HG03378 (cell line): ENCODE measurements at regions not wholly inside any gene's neighbourhood (a gene's known extent, or its start where the extent isn't known, plus 50 kb on each side); places are given as distances from the start of the nearest gene placed in this dataset.
"Not testable (repeated sequence)": the region's sequence is repeated elsewhere in the genome, so short reads cannot be mapped to it uniquely, and the experiment has no call there.

ENCODE experiments used
- ATAC-seq: cut with Tn5 transposase; IDR thresholded peaks from one replicate; pipeline ENCODE4 v1.9.1; 2021; ENCODE audit warnings: mild to moderate bottlenecking, moderate library complexity; ENCODE audit not compliant: unreplicated experiment

DNA sequence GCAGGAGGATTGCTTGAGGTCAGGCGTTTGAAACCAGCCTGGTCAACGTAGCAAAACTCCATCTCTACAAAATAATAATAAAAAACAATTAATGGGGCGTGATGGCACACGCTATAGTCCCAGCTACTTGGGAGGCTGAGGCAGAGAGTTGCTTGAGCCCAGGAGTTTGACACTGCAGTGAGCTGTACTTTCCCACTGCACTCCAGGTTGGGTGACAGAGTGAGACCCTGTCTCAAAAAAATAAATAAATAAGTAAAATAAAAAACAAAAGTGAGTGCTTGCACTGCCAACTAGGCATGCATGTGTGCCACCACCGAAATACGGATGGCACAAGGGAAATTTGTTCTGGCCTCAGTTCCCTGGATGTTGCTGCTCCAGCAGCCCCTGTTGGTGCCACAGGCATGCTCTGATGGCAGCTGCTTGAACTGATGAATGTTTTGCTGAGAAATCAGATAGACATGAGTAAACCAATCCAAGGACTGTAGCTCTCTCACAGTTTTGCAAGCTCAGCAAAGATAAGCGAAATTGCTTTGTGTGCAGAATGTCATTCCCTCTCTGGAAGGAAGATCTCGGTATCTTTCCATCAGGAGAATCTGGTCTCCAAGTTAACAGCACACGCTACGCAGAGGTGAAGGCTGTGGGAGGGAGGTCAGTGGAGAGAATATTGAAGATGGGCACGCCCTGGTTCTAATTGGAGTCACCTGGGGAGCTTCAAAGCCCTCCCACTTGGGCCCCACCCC lies 188.0 kb upstream of the SLC24A3 start:
- ATAC-seq: no peak

DNA sequence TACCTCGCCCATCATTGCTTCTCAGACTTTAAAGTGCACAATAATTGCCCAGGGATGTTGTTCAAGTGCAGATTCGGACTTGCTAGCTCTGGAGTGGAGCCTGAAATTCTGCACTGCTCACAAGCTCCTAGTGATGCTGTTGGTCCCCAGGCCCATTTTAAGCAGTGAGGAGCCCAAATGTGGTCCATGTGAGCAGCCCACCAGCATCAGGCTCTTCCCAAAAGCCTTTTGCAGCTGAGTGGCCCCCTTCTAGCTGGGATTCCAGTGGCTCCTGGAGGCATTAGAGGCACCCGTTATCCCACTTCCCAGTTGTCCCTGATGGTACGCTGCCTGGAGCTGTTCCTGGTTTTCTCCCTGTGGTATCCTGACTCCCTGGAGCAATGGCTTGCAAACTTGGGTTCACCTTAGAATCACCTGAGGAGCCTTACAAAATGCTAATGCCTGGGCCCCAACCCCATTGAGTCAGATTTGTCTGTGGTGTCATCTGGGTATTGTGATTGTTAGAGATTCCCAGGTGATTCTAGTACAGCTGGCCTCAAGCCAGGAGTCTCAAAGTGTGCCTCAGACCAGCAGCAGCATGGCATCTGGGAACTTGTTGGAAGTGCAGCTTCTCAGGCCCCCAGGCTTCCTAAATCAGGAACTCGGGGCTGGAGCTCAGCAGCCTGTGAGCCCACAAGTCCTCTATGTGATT lies 186.9 kb upstream of the SLC24A3 start:
- ATAC-seq: peak; percentile 3

DNA sequence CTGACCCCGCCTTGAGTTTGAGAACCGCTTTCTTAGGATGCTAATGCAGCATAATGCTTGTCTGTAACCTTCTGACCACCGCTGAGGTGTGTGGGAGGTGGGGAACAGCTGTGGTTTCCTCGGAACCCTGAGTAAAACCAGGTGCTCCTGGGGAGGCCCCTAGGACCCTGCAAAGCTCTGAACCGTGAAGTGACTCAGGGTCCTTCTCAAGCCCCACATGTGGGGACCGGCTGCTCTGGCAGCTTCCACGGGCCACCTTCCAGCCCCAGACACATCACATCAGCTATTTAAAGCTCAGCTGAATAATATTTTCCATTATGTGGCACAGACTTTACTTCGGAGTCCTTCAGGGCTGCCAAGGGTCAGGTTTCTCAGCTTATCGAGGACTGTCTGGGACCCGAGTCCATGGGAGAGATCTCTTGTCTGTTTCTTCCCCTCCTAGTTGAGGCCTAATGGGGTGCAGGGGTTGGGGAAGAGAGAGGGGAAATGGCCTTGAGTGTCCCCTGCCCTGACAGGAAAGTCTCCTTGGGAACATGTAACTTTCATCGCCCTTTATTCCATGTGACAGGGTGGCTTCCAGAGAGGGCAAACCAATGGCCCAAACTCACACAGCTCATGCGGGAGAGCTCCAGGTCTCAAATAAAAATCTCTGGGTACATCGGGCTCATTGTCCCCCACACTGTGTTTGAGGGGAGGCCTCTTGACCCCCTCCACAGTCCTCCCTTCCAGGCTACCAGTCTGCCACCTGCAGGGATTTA lies 186.1 kb upstream of the SLC24A3 start:
- ATAC-seq: peak; percentile 82

DNA sequence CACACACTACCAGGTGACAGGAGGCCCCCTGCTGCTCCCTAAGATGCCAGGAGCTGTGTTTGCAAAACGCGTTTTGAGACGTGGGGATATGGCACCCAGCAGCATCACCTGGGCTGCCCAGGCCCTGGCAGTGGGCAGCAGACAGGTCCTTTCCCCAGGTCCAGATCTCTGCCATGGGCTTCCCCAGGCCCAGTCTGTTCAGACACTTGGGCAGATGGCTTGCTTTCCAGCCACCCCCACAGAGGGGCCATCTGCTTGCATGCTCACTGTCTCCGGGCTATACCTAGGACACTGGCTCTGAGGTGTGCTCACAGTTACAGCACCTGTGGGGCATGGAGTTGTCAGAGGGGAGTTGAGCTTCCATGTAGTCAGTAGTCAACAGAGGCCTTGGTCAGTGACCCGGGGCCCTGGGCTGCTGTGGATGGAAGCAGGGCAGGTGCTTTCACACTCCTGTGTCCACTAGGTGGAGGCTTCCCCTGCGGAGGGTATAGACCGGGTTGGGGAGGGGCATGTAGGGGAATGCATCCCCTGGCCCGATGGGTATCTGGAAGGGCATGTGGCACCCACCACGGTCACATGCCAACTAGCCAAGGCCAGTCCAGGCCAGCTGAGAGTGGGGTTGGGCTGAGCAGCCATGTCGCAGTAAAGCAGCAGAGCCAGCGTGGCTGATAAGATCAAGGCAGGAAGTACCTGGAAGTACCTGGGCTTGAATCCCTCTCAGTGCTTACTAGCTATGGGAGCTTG lies 185.4 kb upstream of the SLC24A3 start:
- no peak for ATAC-seq

DNA sequence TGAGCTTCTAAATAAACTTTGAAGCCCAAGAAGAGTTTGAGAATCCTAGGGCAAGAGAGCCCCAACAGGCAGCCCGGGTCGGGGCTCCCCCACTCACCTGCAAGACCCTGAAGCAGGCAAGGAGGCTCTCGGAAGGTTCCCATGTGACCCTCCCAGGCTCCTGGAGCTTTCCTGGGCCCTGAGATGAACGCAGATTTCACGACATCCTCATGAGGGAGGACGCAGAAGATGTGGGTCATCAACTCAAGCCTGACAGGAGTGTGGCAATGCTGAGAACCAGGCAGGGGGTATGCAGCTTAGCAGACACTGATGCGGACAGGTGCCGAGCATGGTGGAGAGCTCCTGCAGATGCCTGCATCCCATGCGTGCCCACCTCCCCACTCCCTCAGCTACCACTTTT lies 184.5 kb upstream of the SLC24A3 start:
- ATAC-seq: no peak

DNA sequence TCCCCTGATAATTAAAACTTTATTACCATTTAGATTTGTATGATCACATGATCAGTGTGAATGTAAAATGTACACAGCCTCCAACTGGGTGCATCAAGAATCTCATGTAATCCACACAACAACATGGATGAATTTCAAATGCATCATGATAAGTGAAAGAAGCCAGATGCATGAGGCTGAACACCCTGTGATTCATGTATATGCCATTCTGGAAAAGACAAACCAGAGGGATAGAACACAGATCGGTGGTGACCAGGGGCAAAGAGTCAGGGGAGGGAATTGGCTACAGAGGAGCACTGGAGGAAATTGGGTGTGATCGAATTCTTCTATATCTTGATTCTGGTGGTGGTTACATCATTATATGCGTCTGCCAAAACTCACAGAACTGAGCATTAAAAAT lies 170.7 kb upstream of the SLC24A3 start:
- no peak for ATAC-seq

DNA sequence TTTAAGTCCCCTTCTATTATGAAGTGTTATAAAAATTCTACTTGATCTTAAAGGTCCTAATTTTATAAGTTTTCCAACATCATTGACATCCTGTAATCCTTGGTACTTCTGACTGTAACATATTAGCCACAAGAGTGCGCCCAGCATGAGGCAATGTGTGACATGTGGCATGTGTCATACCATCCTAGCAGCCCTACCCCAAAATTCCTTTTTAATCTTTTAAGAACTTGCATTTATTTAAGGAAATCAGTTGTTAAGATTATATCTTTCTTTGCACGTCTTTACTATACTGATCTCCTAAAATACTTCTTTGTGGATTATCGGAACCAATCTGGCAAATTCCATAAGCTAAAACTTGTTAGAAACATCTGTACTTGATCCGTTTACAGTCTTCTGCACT lies 167.1 kb upstream of the SLC24A3 start:
- no peak for ATAC-seq

DNA sequence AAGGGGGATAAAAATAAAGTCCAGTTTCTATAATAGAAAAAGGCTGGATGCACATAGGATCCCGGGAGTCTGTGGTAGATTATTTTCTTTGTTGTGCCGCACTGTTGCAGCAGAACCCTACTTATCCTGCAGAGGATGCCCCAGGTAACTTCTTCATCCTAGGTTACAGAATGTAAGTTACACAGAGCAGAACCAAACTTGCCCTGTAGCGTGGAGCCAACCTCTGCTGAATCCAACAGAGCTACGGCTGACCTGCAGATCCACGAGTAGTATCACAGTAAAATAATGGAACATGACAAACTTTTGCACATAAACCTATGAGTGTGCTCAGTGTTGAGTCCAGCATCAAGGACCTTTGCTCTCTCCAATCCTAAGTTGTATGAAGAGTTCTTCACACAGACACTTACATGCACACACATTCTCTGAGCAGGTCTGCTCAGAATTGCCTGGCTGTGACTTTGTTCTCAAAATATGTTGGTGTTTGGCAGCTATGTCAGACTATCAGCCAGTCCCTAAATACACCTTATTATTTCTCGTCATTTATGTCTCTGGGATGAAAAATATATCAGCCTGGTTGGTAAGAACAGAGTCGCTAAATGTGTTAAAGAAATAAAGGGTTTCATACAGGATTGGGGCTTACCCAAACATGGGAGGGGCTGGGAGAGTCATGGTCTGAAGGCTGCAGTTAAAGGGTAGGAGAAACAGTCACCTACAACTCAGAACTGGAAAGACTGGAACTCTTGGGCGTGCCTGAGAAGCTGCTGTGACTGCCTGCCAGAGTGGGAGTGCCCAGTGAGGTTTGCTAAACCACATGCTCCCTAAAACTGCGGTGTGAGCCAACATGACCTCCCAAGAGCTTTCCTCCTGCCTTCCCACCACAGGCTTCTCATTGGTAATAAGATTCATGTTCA lies 165.1 kb upstream of the SLC24A3 start:
- no peak for ATAC-seq

DNA sequence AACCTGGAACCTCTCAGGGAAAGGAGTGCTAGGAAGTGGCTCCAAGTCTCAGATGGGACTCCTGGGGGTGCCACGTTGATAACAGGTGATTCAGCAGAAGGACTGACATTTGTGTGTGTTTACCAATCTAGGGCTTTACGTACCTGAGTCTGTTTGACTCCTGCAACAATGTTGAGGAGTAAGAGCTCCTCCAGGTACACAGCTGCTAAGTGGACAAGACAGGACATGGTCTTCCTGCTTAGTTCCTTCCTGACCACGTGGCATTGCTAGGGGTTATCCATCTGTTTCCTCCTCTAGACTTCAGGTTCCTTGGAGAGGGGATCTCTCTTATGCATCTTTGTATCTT lies 164.5 kb upstream of the SLC24A3 start:
- no peak for ATAC-seq

DNA sequence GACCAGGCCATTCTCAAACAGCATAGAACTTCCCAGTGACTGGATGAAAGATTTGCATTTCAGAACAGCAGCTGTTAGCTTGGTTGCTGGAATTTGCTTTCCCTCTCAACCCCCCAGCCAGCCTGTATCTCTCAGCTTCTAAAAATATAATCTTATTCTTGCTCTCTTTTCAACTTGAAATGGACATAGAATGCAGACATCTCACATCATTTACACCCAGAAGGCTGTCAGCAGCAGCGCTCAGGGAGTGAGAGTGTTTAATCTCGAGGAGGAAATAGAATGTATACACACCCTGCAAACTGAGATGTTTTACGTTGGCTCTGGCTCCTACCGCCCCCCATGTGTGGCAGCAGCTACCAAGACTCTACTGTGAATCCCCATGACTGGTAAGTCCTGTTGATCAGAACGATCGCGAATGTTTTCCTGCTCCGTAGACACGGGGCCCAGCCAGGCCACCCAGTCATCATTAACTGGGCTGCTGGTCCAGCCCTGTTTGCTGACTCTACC lies 163.4 kb upstream of the SLC24A3 start:
- ATAC-seq: no peak

DNA sequence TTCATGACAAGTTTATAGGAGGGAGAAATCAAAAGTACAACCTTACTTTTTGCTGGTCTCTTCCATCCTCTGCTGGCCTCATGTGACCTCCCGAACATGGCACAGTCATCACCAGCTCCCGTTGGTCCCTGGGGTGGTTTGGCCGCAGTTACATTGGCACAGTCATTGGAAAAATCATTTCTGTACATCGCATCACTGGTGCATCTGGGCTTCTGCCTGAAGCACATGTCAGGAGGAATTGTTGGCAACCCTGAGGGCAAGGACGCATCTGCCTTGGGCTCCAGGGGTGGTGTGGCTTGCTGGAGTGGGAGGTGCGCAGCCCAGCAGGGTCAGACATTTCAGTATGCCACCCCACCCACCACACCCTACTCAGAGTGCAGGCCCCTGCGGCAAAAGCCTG lies 162.9 kb upstream of the SLC24A3 start:
- no peak for ATAC-seq

DNA sequence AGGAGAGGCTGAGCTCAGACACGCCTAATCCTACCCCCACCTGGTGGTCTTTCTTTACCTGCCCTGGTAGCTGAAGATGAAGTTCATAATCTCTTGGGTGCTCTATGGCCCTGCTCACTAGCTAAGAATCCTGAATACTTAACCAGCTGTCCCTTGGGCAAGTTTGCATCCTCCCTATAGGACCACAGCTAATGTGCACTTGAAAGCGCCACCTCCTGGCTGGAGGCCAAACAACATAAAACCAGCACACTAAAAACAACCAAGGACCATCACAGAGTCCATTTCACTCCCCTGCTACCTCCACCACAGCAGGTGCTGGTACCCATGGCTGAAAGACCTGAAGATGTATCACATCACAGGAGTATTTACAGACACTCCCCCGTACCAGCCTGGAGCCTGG lies 155.5 kb upstream of the SLC24A3 start:
- no peak for ATAC-seq

DNA sequence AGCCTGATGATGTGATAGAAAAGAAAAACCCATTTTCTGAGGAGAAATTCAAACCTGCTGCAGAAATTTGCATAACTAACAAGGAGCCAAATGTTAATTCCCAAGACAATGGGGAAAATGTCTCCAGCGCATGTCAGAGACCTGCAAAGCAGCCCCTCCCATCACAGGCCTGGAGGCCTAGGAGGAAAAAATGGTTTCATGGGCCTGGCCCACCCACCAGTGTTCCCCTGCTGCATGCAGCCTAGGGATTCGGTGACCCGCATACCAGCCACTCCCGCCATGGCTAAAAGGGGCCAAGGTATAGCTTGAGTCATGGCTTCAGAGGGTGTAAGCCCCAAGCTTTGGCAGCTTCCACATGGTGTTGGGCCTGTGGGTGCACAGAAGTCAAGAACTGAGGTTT lies 147.7 kb upstream of the SLC24A3 start:
- ATAC-seq: not testable (repeated sequence)

DNA sequence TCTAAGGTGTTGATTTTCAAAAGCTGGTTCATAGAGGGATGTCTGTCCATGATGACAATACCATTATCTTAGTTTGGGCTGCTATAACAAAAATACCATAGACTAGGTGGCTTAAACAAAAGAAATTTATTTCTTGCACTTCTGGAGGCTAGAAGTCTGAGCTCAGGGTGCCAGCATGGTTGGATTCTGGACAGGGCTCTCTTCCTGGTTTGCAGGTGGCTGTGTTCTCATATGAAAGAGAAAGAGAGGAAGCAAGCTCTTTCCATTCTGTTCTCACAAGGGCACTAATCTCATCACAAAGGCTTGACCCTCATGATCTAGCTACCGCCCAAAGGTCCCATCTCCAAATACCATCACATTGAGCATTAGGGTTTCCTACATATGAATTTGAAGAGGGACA lies 144.5 kb upstream of the SLC24A3 start:
- no peak for ATAC-seq

DNA sequence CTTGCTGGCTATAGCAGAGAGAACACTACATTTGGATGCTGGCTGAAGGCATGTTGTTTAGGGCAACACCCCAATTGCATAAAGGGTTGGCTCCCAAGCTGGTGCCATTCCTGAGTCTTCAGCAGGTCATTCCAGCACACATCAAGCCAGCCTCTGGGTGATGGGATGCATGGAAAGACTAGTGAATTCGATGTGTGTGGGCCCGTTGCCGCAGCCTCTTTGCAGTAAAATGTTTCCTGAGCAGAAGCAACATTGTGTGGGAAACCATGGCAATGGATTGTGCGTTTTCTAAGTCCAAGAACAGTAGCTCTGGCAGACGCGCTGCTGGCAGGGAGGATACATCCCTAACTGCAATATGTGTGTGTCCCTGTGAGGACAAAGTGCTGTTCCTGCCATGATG lies 142.4 kb upstream of the SLC24A3 start:
- ATAC-seq: no peak

DNA sequence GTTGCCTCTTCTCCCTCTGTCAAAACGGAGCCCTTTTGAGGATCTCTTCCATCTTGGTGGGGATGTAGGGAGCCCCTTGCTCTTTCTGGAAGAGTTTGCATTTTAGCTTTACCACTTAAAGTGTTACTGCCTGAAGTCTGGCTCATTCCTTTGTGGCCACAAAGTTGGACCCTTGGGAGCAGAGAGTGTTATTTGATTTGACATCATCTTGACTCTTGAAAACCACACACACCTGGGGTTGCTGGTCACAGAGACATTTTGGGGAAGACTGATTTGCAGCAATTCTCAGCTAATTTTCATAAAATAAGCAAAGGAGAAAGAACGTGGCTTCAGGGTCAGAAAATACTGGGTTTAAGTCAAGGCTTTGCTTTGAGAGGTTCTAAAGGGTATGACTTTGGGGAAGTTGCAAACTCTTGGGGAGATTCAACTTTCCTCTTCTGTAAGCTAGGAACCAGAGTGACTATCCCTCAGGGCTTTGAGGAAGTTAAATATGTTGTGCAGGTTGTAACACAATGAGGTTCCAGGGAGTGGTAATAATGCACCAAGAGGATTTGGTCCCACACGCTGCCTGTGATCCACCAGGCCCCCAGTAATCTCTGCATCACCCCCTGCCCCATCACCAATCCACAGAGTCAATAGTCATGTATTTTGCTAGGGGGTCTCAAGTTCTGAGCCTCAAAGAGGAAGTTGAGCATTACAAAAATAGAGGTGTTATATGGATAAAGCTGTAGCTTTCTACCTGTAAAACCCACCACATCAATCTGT lies 141.6 kb upstream of the SLC24A3 start:
- ATAC-seq: peak; percentile 36

DNA sequence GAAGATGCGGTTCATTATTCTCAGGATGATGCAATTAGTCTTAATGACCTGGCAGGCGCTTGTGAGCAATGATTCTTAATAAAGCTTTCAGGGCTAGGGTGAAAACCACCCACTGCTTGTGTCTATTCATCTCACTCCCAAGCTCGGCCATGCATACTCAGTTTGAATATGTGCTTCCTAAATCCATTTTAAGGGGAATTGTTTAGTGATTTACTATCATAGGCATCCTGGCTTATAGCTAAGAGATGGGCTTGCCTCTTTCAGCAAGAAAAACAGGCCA lies 141.1 kb upstream of the SLC24A3 start:
- peak; percentile 48 for ATAC-seq

DNA sequence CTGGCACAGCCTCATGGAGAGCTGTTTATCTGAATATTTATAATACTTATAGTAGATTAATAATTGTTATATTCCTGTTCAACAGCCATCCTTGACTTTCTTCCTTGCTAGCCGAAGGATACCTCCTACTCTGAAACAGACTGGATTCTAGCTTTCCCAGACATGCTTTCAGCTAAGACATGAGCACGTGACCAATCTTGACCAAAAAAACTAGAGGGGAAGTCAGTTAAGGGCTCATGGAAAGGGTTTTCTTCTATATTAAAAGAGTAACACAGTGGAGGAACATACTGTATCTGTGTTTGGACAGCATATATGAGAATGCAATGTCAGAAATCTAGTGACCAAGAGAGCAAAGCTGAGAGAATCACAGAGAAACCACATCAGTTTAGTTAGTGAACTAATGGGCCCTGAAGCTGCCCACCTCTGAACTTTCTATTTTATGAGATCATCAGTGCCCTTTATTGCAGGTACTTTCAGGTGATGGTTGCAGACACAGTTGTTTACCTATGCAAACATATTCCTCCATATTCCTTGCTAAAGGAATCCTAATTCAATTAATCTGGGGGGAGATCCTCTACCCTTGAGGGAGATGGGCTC lies 140.4 kb upstream of the SLC24A3 start:
- ATAC-seq: no peak

DNA sequence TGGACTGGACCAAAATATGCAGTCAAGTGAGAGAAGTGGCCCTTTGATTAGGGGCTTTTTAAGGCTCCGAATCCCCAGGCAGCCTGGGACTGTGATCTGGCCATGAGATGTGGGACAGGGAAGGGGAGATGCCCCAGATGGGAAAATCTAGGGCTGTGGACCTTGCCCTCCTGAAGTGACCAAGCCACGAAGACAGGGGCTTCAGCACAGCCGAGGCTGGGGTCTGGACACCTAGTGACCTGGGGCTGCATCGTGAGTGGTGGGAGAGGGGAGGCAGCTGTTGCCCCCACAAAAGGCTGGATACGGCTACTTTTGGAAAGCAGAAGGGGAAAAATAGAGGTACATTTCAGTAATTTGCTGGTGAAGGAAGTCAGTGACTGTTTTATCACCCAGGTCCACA lies 139.5 kb upstream of the SLC24A3 start:
- no peak for ATAC-seq
